IPS-18a (cell line): ENCODE measurements at regions not wholly inside any gene's neighbourhood (a gene's known extent, or its start where the extent isn't known, plus 50 kb on each side); places are given as distances from the start of the nearest gene placed in this dataset.
"Not testable (repeated sequence)": the region's sequence is repeated elsewhere in the genome, so short reads cannot be mapped to it uniquely, and the experiment has no call there.

ENCODE experiments used
- H3K27ac ChIP-seq: one replicate; pipeline ENCODE4 v1.5.1; 2013; ENCODE audit warnings: low read length
- H3K27me3 ChIP-seq: one replicate; pipeline ENCODE4 v1.6.1; 2013; ENCODE audit warnings: mild to moderate bottlenecking, low read length; ENCODE audit not compliant: control insufficient read depth, insufficient read depth
- H3K36me3 ChIP-seq: one replicate; pipeline ENCODE4 v1.6.1; 2013; ENCODE audit warnings: low read depth, low read length; ENCODE audit not compliant: control insufficient read depth
- H3K4me1 ChIP-seq: one replicate; pipeline ENCODE4 v1.6.1; 2013; ENCODE audit warnings: low read depth, low read length; ENCODE audit not compliant: control insufficient read depth
- H3K4me3 ChIP-seq: one replicate; pipeline ENCODE4 v1.5.1; 2013; ENCODE audit warnings: low read length
- H3K9ac ChIP-seq: one replicate; pipeline ENCODE4 v1.6.1; 2013; ENCODE audit warnings: mild to moderate bottlenecking, low read length, moderate library complexity
- H3K9me3 ChIP-seq: one replicate; pipeline ENCODE4 v1.6.1; 2013; ENCODE audit warnings: low read depth, low read length; ENCODE audit not compliant: control insufficient read depth

- Histone ChIP-seq H3K9ac (no peak overlapping the region), H3K4me3 (no peak overlapping the region), H3K36me3 (no peaks in the 10 kb centered on the region), H3K27ac (no peak overlapping the region), H3K4me1 (no peaks in the 10 kb centered on the region), H3K27me3 (no peaks in the 10 kb centered on the region), H3K9me3 (peaks cover 10% of the 10 kb centered on the region)
These were observed 1307.7 kb upstream of the LRRTM3 start for GRCh38 chr10:65618126-65618525.

- Histone ChIP-seq H3K36me3 (no peaks in the 10 kb centered on the region), H3K9me3 (no peaks in the 10 kb centered on the region), H3K4me3 (no peak overlapping the region)
These were observed 1305.3 kb upstream of the LRRTM3 start for GRCh38 chr10:65620404-65621048.

GRCh38 chr10:65622608-65623007 is 1303.2 kb upstream of the LRRTM3 start:
- no peak overlapping the region for H3K4me3 ChIP-seq

More at GRCh38 chr10:65620404-65621048, 1305.3 kb upstream of the LRRTM3 start:
- no peaks in the 10 kb centered on the region for H3K27me3 ChIP-seq
- H3K9ac ChIP-seq = no peak overlapping the region
- no peak overlapping the region for H3K27ac ChIP-seq
- H3K4me1 ChIP-seq = no peaks in the 10 kb centered on the region

GRCh38 chr10:65628493-65629139 is 1297.2 kb upstream of the LRRTM3 start:
- peaks cover 5% of the 10 kb centered on the region for H3K9me3 ChIP-seq
- peaks cover 9% of the 10 kb centered on the region for H3K4me1 ChIP-seq
- no peaks in the 10 kb centered on the region for H3K27me3 ChIP-seq
- H3K4me3 ChIP-seq = no peak overlapping the region
- no peak overlapping the region for H3K9ac ChIP-seq
- H3K36me3 ChIP-seq = no peaks in the 10 kb centered on the region
- H3K27ac ChIP-seq = no peak overlapping the region

More at GRCh38 chr10:65622608-65623007, 1303.2 kb upstream of the LRRTM3 start:
- no peaks in the 10 kb centered on the region for H3K27me3 ChIP-seq
- H3K4me1 ChIP-seq = peaks cover 6% of the 10 kb centered on the region
- no peaks in the 10 kb centered on the region for H3K9me3 ChIP-seq
- no peaks in the 10 kb centered on the region for H3K36me3 ChIP-seq
- no peak overlapping the region for H3K9ac ChIP-seq
- H3K27ac ChIP-seq = no peak overlapping the region

- no peaks in the 10 kb centered on the region for H3K27me3 ChIP-seq
- H3K4me3 ChIP-seq = no peak overlapping the region
- H3K4me1 ChIP-seq = no peaks in the 10 kb centered on the region
- H3K9me3 ChIP-seq = peaks cover 4% of the 10 kb centered on the region
- no peaks in the 10 kb centered on the region for H3K36me3 ChIP-seq
- H3K9ac ChIP-seq = no peak overlapping the region
- H3K27ac ChIP-seq = no peak overlapping the region
These were observed 1265.8 kb upstream of the LRRTM3 start for GRCh38 chr10:65660006-65660405.

GRCh38 chr10:65670087-65670486 is 1255.7 kb upstream of the LRRTM3 start:
- Histone ChIP-seq H3K27ac (no peak overlapping the region), H3K36me3 (no peaks in the 10 kb centered on the region), H3K9me3 (peaks cover 1% of the 10 kb centered on the region), H3K4me1 (no peaks in the 10 kb centered on the region), H3K27me3 (no peaks in the 10 kb centered on the region), H3K4me3 (no peak overlapping the region), H3K9ac (no peak overlapping the region)

- H3K9ac ChIP-seq, H3K4me1 ChIP-seq, H3K9me3 ChIP-seq, H3K36me3 ChIP-seq, H3K27me3 ChIP-seq, H3K4me3 ChIP-seq, H3K27ac ChIP-seq: not testable (repeated sequence)
These were observed 1255.2 kb upstream of the LRRTM3 start for GRCh38 chr10:65670596-65670995.

GRCh38 chr10:65675236-65675635 is 1250.6 kb upstream of the LRRTM3 start:
- no peaks in the 10 kb centered on the region for H3K27me3 ChIP-seq
- no peak overlapping the region for H3K4me3 ChIP-seq
- H3K27ac ChIP-seq = no peak overlapping the region

GRCh38 chr10:65684896-65685295 is 1240.9 kb upstream of the LRRTM3 start:
- Histone ChIP-seq H3K27ac (no peak overlapping the region), H3K4me3 (no peak overlapping the region), H3K36me3 (no peaks in the 10 kb centered on the region), H3K4me1 (peaks cover 3% of the 10 kb centered on the region), H3K27me3 (no peaks in the 10 kb centered on the region), H3K9me3 (no peaks in the 10 kb centered on the region), H3K9ac (no peak overlapping the region)

More at GRCh38 chr10:65675236-65675635, 1250.6 kb upstream of the LRRTM3 start:
- H3K36me3 ChIP-seq = no peaks in the 10 kb centered on the region
- no peaks in the 10 kb centered on the region for H3K4me1 ChIP-seq
- H3K9ac ChIP-seq = no peak overlapping the region
- no peaks in the 10 kb centered on the region for H3K9me3 ChIP-seq

GRCh38 chr10:65701168-65701776 is 1224.6 kb upstream of the LRRTM3 start:
- Histone ChIP-seq H3K27me3 (no peaks in the 10 kb centered on the region), H3K36me3 (no peaks in the 10 kb centered on the region), H3K9ac (no peak overlapping the region), H3K4me3 (no peak overlapping the region), H3K4me1 (no peaks in the 10 kb centered on the region), H3K9me3 (no peaks in the 10 kb centered on the region), H3K27ac (no peak overlapping the region)

GRCh38 chr10:65708057-65708456 is 1217.8 kb upstream of the LRRTM3 start:
- Histone ChIP-seq H3K9ac (no peak overlapping the region), H3K27ac (no peak overlapping the region), H3K4me1 (no peaks in the 10 kb centered on the region), H3K4me3 (no peak overlapping the region), H3K9me3 (no peaks in the 10 kb centered on the region), H3K36me3 (no peaks in the 10 kb centered on the region), H3K27me3 (no peaks in the 10 kb centered on the region)

GRCh38 chr10:65710306-65710705 is 1215.5 kb upstream of the LRRTM3 start:
- Histone ChIP-seq H3K36me3 (no peaks in the 10 kb centered on the region), H3K4me1 (no peaks in the 10 kb centered on the region), H3K9ac (no peak overlapping the region), H3K9me3 (no peaks in the 10 kb centered on the region), H3K4me3 (no peak overlapping the region), H3K27ac (no peak overlapping the region), H3K27me3 (no peaks in the 10 kb centered on the region)
